Mesenteric fat pad (tissue), 1 donor: ENCODE measurements at regions not wholly inside any gene's neighbourhood (a gene's known extent, or its start where the extent isn't known, plus 50 kb on each side); places are given as distances from the start of the nearest gene placed in this dataset.
"Not testable (repeated sequence)": the region's sequence is repeated elsewhere in the genome, so short reads cannot be mapped to it uniquely, and the experiment has no call there.

ENCODE experiments used
- DNase-seq: peaks from one replicate; pipeline ENCODE4 v3.0.0-alpha.2; 2020; ENCODE audit warnings: low spot score
- donor health status: DM: yes; HTN: yes; CAD: no.

- DNase-seq = no peak
Observed at GRCh38 chr17:33689725-33690124, 396.6 kb upstream of the ASIC2 start.

GRCh38 chr17:33695431-33695830 is 402.3 kb upstream of the ASIC2 start:
- no peak for DNase-seq

GRCh38 chr17:33696102-33696501 is 403.0 kb upstream of the ASIC2 start:
- DNase-seq = no peak

GRCh38 chr17:33697557-33697956 is 404.5 kb upstream of the ASIC2 start:
- no peak for DNase-seq

GRCh38 chr17:33701910-33702309 is 408.8 kb upstream of the ASIC2 start:
- DNase-seq = no peak

GRCh38 chr17:33704856-33705255 is 411.8 kb upstream of the ASIC2 start:
- no peak for DNase-seq

GRCh38 chr17:33709881-33710280 is 416.8 kb upstream of the ASIC2 start:
- DNase-seq = no peak

GRCh38 chr17:33712120-33712519 is 419.0 kb upstream of the ASIC2 start:
- no peak for DNase-seq

- DNase-seq = no peak
Observed at GRCh38 chr17:33716957-33717356, 423.9 kb upstream of the ASIC2 start.

GRCh38 chr17:33723736-33724135 is 430.6 kb upstream of the ASIC2 start:
- not testable (repeated sequence) for DNase-seq

- no peak for DNase-seq
Observed at GRCh38 chr17:33725675-33726271, 432.7 kb upstream of the ASIC2 start.

- DNase-seq = no peak
Observed at GRCh38 chr17:33730131-33730530, 437.0 kb upstream of the ASIC2 start.

GRCh38 chr17:33732116-33732515 is 439.0 kb upstream of the ASIC2 start:
- no peak for DNase-seq

- no peak for DNase-seq
Observed at GRCh38 chr17:33739714-33740113, 446.6 kb upstream of the ASIC2 start.

- DNase-seq = no peak
Observed at GRCh38 chr17:33745047-33745760, 452.1 kb upstream of the ASIC2 start.

GRCh38 chr17:33749171-33749570 is 456.1 kb upstream of the ASIC2 start:
- DNase-seq = no peak

GRCh38 chr17:33750943-33751701 is 458.0 kb upstream of the ASIC2 start:
- DNase-seq = no peak

GRCh38 chr17:33751702-33752065 is 458.6 kb upstream of the ASIC2 start:
- no peak for DNase-seq

GRCh38 chr17:33753452-33753851 is 460.4 kb upstream of the ASIC2 start:
- DNase-seq = no peak

GRCh38 chr17:33756021-33756420 is 462.9 kb upstream of the ASIC2 start:
- DNase-seq = no peak

GRCh38 chr17:33765871-33766270 is 472.8 kb upstream of the ASIC2 start:
- DNase-seq = no peak

GRCh38 chr17:33766721-33767120 is 473.6 kb upstream of the ASIC2 start:
- DNase-seq = no peak

- DNase-seq = no peak
Observed at GRCh38 chr17:33769066-33769465, 476.0 kb upstream of the ASIC2 start.
